Coronary artery (tissue), 2 donors: ENCODE measurements at regions not wholly inside any gene's neighbourhood (a gene's known extent, or its start where the extent isn't known, plus 50 kb on each side); places are given as distances from the start of the nearest gene placed in this dataset.

Source experiments
- DNase-seq: peaks from one replicate; pipeline ENCODE4 v3.0.0-alpha.2; 2017; ENCODE audit warnings: low spot score
- H3K27ac ChIP-seq, 2 donors: fragments of 200-600 bp; sonication (generic); one replicate each; pipeline ENCODE4 v1.5.1; 2016 to 2019
- H3K4me3 ChIP-seq: fragments of 200-600 bp; sonication (generic); 2 replicates; pipeline ENCODE4 v1.5.1; 2016; ENCODE audit warnings: mild to moderate bottlenecking, moderate library complexity
- CTCF ChIP-seq: fragments of 200-600 bp; sonication (generic); IDR thresholded peaks from one replicate; pipeline ENCODE4 v1.5.1; 2019; ENCODE audit warnings: antibody characterized with exemption

GRCh38 chr4:27846951-27847350 is 986.3 kb downstream of the STIM2 start:
- H3K4me3 ChIP-seq, result no peak overlapping the region
- H3K27ac ChIP-seq, result no peak overlapping the region
- no peak for DNase-seq
- no peak for TF ChIP-seq CTCF

GRCh38 chr4:27861381-27861787 is 1000.7 kb downstream of the STIM2 start:
- DNase-seq, result no peak
- Histone ChIP-seq H3K4me3 (no peak overlapping the region), H3K27ac (no peak overlapping the region)
- TF ChIP-seq CTCF, result no peak

- no peak for TF ChIP-seq CTCF
Observed at GRCh38 chr4:27861802-27862201, 1001.2 kb downstream of the STIM2 start.

GRCh38 chr4:27873596-27873995 is 1013.0 kb downstream of the STIM2 start:
- DNase-seq, result no peak
- Histone ChIP-seq H3K4me3 (no peak overlapping the region), H3K27ac (no peak overlapping the region)
- TF ChIP-seq CTCF, result no peak

More at GRCh38 chr4:27861802-27862201, 1001.2 kb downstream of the STIM2 start:
- Histone ChIP-seq H3K27ac (no peak overlapping the region), H3K4me3 (no peak overlapping the region)
- no peak for DNase-seq

GRCh38 chr4:27881705-27882104 is 1021.1 kb downstream of the STIM2 start:
- DNase-seq, result no peak
- Histone ChIP-seq H3K4me3 (no peak overlapping the region), H3K27ac (no peak overlapping the region)
- no peak for TF ChIP-seq CTCF

GRCh38 chr4:27886120-27886519 is 1025.5 kb downstream of the STIM2 start:
- TF ChIP-seq CTCF, result no peak
- H3K27ac ChIP-seq, result no peak overlapping the region
- no peak for DNase-seq

GRCh38 chr4:27887646-27888045 is 1027.0 kb downstream of the STIM2 start:
- H3K4me3 ChIP-seq, result no peak overlapping the region
- no peak overlapping the region for H3K27ac ChIP-seq
- no peak for DNase-seq
- no peak for TF ChIP-seq CTCF

More at GRCh38 chr4:27886120-27886519, 1025.5 kb downstream of the STIM2 start:
- H3K4me3 ChIP-seq, result no peak overlapping the region
